OCI-LY7 (cell line): ENCODE measurements at regions not wholly inside any gene's neighbourhood (a gene's known extent, or its start where the extent isn't known, plus 50 kb on each side); places are given as distances from the start of the nearest gene placed in this dataset.

Experiments
- BruUV-seq: library from RNA; stranded (reverse); fragments of 400-500 nt; replicated peaks from 2 replicates; lab custom pipeline; 2021; lab: Mats Ljungman, UMichigan
- CTCF ChIA-PET: fragments of 300-600 bp; sonication (Branson Sonifier 250); formaldehyde crosslinking; loops from one replicate; lab custom pipeline; 2022; ENCODE audit warnings: antibody characterized with exemption; ENCODE audit not compliant: unreplicated experiment; lab: Charles Lee
- POLR2A ChIA-PET: fragments of 300-600 bp; sonication (Branson Sonifier 250); formaldehyde crosslinking; loops from one replicate; lab custom pipeline; 2022; ENCODE audit warnings: antibody characterized with exemption; lab: Charles Lee
- DNase-seq: peaks from one replicate; pipeline ENCODE4 v3.0.0-alpha.2; 2015; ENCODE audit warnings: low spot score
- H2AFZ ChIP-seq: fragments of 200-600 bp; sonication (generic), shearing (Covaris generic); 2 replicates; pipeline ENCODE4 v1.6.1; 2014; ENCODE audit warnings: mild to moderate bottlenecking, antibody characterized with exemption, low read length, moderate library complexity
- H3K27ac ChIP-seq: fragments of 200-600 bp; sonication (generic); 2 replicates; pipeline ENCODE4 v1.5.1; 2014; ENCODE audit warnings: mixed run types, low read depth, mild to moderate bottlenecking, moderate library complexity, low read length, inconsistent platforms; ENCODE audit not compliant: poor library complexity, severe bottlenecking
- H3K36me3 ChIP-seq: fragments of 200-600 bp; sonication (generic); 2 replicates; pipeline ENCODE4 v1.6.1; 2014; ENCODE audit warnings: mild to moderate bottlenecking, antibody characterized with exemption, low read length, moderate library complexity, mixed read lengths; ENCODE audit not compliant: insufficient read depth
- H3K4me1 ChIP-seq: fragments of 200-600 bp; sonication (generic); 2 replicates; pipeline ENCODE4 v1.5.1; 2014; ENCODE audit warnings: mild to moderate bottlenecking, low read length; ENCODE audit not compliant: insufficient read depth, poor library complexity, severe bottlenecking
- H3K4me2 ChIP-seq: fragments of 200-600 bp; sonication (generic); 2 replicates; pipeline ENCODE4 v1.6.1; 2014; ENCODE audit warnings: mild to moderate bottlenecking, low read length
- H3K4me3 ChIP-seq: fragments of 200-600 bp; sonication (generic); 2 replicates; pipeline ENCODE4 v1.5.1; 2014; ENCODE audit warnings: mild to moderate bottlenecking, low read depth, low read length; ENCODE audit not compliant: poor library complexity, severe bottlenecking
- H3K79me2 ChIP-seq: fragments of 200-600 bp; sonication (generic); 2 replicates; pipeline ENCODE4 v1.6.1; 2016; ENCODE audit warnings: low read depth, mild to moderate bottlenecking, low read length, moderate library complexity, mixed read lengths; ENCODE audit not compliant: insufficient read depth
- H3K9me2 ChIP-seq: fragments of 200-600 bp; sonication (generic); 2 replicates; pipeline ENCODE4 v1.6.1; 2016; ENCODE audit warnings: mild to moderate bottlenecking, low read length, mixed read lengths; ENCODE audit not compliant: insufficient read depth
- H3K9me3 ChIP-seq: fragments of 200-600 bp; sonication (generic); 2 replicates; pipeline ENCODE4 v1.6.1; 2014; ENCODE audit warnings: mild to moderate bottlenecking, mixed run types, low read length, mixed read lengths
- H4K20me1 ChIP-seq: fragments of 200-600 bp; sonication (generic); 2 replicates; pipeline ENCODE4 v1.6.1; 2014; ENCODE audit warnings: mild to moderate bottlenecking, antibody characterized with exemption, low read length, moderate library complexity, mixed read lengths; ENCODE audit not compliant: insufficient read depth
- CTCF ChIP-seq: fragments of 200-600 bp; sonication (generic); conservative IDR thresholded peaks from 2 replicates; pipeline ENCODE4 v1.5.1; 2014; ENCODE audit warnings: mild to moderate bottlenecking, antibody characterized with exemption, low read length, moderate library complexity, mixed read lengths
- EZH2phosphoT487 ChIP-seq: fragments of 200-600 bp; sonication (generic); IDR thresholded peaks from 2 replicates; pipeline ENCODE4 v1.6.1; 2018; ENCODE audit warnings: low read depth, borderline replicate concordance, mild to moderate bottlenecking, mixed run types, antibody characterized with exemption, low read length, moderate library complexity, mixed read lengths
- intact Hi-C: fragments of 100-400 bp; cut with micrococcal nuclease; formaldehyde crosslinking; loops from one replicate; pipeline ENCODE4 v1.10.0; 2022; ENCODE audit not compliant: unreplicated experiment

- TF ChIP-seq CTCF (no peak), EZH2phosphoT487 (no peak)
- POLR2A ChIA-PET = no interaction called here
- no peak overlapping the region for H3K4me2 ChIP-seq
These were observed 231.0 kb upstream of the LYZL1 start for GRCh38 chr10:29057822-29058331.

GRCh38 chr10:29063806-29064644, 224.8 kb upstream of the LYZL1 start:
- Histone ChIP-seq H3K4me1 (no peaks in the 10 kb centered on the region), H2AFZ (no peak overlapping the region), H3K4me2 (no peak overlapping the region), H3K27ac (no peak overlapping the region), H3K79me2 (no peaks in the 10 kb centered on the region), H3K9me2 (no peaks in the 10 kb centered on the region), H3K9me3 (no peaks in the 10 kb centered on the region), H4K20me1 (no peaks in the 10 kb centered on the region), H3K36me3 (no peaks in the 10 kb centered on the region), H3K4me3 (no peak overlapping the region)
- intact Hi-C loops = no loop called here
- TF ChIP-seq EZH2phosphoT487 = no peak
- TF ChIP-seq CTCF = no peak
- POLR2A ChIA-PET = interaction anchor here (0.9 kb wide), 1 partner anchor 84 kb away, joined by 3 read pairs; no protein-coding TSS in a partner anchor
- CTCF ChIA-PET = no interaction called here
- no peak for DNase-seq
- no TSS peak for BruUV-seq

More at GRCh38 chr10:29057822-29058331, 231.0 kb upstream of the LYZL1 start:
- Histone ChIP-seq H3K27ac (no peak overlapping the region), H3K9me2 (no peaks in the 10 kb centered on the region), H3K9me3 (no peaks in the 10 kb centered on the region), H3K36me3 (no peaks in the 10 kb centered on the region), H3K4me1 (no peaks in the 10 kb centered on the region), H3K4me3 (no peak overlapping the region), H4K20me1 (no peaks in the 10 kb centered on the region), H3K79me2 (no peaks in the 10 kb centered on the region), H2AFZ (no peak overlapping the region)
- DNase-seq = no peak
- no TSS peak for BruUV-seq
- CTCF ChIA-PET = no interaction called here
- intact Hi-C loops = no loop called here

- intact Hi-C loops = no loop called here
- no TSS peak for BruUV-seq
These were observed 224.2 kb upstream of the LYZL1 start for GRCh38 chr10:29064680-29065079.

More at GRCh38 chr10:29064680-29065079, 224.2 kb upstream of the LYZL1 start:
- no peak overlapping the region for H2AFZ ChIP-seq
- H3K27ac ChIP-seq = no peak overlapping the region
- ChIA-PET POLR2A (interaction anchor here (0.9 kb wide), 1 partner anchor 84 kb away, joined by 3 read pairs; no protein-coding TSS in a partner anchor), CTCF (no interaction called here)
- no peak overlapping the region for H3K4me3 ChIP-seq
- no peak for TF ChIP-seq CTCF
- TF ChIP-seq EZH2phosphoT487 = no peak
- H3K36me3 ChIP-seq = no peaks in the 10 kb centered on the region
- no peaks in the 10 kb centered on the region for H4K20me1 ChIP-seq
- no peak overlapping the region for H3K4me2 ChIP-seq
- no peaks in the 10 kb centered on the region for H3K79me2 ChIP-seq
- no peaks in the 10 kb centered on the region for H3K9me2 ChIP-seq
- no peaks in the 10 kb centered on the region for H3K4me1 ChIP-seq
- no peaks in the 10 kb centered on the region for H3K9me3 ChIP-seq
- DNase-seq = no peak
